HK-2 (cell line): ENCODE measurements at regions not wholly inside any gene's neighbourhood (a gene's known extent, or its start where the extent isn't known, plus 50 kb on each side); places are given as distances from the start of the nearest gene placed in this dataset.

Experiments
- DNase-seq: peaks from one replicate; pipeline ENCODE4 v3.0.0-alpha.2; 2018; ENCODE audit not compliant: unreplicated experiment

- DNase-seq, result no peak
Observed at GRCh38 chr10:78393094-78393493, 359.4 kb downstream of the RPS24 start.

DNA sequence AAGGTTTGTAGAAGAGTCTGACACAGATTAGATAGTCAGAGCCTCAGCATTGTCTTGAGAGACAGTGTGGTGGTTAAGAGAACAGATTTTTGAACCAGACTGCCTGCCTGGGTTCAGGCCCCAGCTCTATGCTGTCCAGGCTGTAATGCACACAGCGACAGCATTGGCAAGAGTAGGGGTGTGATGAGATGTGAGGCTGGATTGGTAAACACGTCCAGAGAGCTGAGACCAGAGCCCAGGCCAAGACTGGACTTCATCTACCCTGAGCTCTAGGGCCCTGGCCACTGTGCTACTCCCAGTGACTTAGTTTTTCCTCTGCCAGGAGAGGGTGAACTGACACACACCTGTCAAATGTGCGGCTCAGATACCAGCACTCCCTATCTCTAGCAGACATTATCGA is 360.4 kb downstream of the RPS24 start:
- DNase-seq, result no peak

DNA sequence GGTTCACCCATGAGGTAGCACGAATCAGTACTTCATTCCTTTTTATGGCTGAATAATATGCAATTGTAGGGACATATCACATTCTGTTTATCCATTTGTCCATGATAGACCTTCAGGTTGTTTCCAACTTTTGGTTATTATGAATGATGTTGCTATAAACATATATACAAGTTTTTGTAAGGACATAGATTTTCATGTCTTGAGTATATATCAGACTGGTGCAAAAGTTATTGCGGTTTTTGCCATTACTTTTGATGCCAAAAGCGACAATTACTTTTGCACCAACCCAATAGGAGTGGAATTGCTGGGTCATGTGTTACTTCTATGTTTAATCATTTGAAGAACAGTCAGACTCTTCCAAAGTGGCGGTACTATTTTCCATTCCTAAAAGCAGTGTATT is 361.5 kb downstream of the RPS24 start:
- DNase-seq, result no peak

DNA sequence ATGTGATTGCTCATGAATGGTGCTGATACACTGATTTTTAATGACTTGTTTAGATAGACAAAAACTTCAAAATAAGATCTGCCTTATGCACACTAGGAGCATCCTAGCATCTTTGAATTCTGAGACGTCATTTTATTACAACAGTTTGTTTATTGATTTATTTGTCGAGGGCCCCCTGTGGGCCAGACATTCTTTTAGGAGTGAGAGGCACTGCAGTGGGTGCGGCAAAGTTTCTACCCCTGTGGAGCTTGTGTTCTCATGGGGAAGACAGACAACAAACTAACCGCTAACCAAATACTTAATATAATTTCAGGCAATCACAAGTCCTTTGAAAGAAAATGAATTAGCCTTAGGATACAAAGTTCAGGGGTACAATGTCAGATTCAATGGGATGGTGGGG is 363.1 kb downstream of the RPS24 start:
- DNase-seq, result no peak

GRCh38 chr10:78397786-78398185 is 364.1 kb downstream of the RPS24 start:
- no peak for DNase-seq

DNA sequence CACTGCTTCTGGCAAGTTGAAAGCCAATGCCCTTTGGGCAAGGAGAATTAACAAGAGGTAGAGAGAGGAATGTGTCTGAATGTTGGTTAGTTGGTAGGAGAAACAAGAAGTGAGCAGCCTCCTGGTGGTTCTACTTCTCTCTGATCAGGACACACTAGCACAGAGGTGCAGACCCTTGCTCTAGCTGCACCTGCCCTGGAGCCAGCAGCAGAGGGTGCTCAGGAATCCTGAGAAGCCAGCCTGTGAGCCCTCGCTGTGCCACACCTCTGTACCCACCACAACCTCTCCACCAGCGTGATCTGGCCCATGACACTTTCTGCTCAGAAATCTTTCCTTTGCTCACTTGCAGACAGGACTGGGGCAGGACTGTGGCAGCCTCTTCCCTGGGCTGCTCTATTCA is 364.7 kb downstream of the RPS24 start:
- no peak for DNase-seq

DNA sequence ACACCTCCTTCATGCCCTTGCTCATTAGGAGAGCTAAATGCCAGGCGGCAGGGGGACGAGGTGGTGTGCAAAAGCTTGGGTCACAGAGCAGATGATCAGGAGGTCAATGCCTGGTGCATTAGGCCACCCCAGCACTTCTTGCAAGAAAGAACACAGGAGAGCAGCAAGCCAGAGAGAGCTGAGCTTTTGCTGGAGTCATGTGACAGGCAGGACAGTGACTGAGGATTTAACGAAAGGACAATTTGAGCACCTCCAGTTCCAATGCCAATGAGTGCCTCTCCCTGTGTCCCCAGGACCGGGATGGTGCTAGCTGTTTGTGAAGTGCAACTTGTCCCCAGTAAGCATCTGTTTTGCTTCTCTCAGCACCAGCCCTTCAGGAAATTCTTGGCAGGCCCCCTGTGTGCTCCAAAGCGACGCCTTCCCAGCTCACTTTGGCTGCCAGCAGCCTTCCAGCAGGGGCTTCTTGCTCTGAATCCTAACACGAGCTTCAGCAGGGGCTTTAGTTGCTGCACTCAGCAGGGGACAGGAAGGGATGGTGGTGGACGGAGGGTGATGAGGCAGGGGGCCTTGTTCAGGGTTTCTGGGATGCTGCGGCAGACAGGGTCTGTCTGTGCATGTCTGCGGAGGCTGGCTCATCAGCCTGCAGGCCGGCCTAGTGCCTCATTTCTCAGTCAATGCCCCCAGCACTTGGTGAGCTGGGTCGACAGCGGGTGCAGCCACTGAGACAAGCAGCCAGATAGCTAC is 368.1 kb downstream of the RPS24 start:
- DNase-seq, result no peak

DNA sequence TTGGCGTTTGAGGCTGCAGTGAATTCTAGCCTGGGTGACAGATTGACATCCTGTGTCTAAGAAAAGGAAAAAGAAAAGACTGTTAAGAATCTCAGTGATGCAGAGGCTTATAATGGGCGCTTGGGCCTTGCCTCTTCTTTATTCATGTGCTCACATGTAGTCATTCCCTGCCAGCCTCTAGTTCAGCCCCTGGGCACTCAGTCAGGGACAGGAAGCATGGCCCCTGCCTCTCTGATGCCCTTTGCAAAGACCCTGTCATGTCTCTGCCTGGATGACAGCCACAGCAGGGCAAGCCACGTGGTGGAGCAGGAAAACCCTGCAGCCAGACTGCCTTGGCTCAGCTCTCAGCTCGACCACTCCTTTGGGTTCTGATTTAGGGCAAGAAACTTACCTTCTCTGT is 368.9 kb downstream of the RPS24 start:
- DNase-seq, result no peak

DNA sequence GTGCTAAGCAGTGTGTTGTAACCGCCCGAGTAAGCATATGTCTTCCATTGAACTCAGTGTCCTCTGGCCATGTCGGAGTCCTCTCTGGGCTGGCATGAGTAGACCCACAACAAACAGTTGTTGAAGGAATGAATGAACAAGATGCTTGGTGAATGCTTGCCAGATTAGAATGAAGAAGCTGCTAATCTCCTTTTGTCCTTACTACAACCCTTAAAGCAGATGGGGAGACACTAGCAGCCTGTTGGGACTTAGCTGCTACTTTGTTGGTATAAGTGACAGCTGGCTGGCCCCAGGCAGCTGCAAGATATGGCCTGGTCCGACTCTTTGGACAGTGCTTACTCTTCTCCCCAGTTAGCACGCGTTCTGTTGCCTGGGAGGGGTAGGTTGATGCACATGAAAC is 370.1 kb downstream of the RPS24 start:
- DNase-seq, result no peak

GRCh38 chr10:78404296-78404695 is 370.6 kb downstream of the RPS24 start:
- DNase-seq, result no peak

- no peak for DNase-seq
Observed at GRCh38 chr10:78405231-78405630, 371.6 kb downstream of the RPS24 start.

- DNase-seq, result no peak
Observed at GRCh38 chr10:78405736-78406135, 372.1 kb downstream of the RPS24 start.

- DNase-seq, result no peak
Observed at GRCh38 chr10:78406648-78407008, 373.0 kb downstream of the RPS24 start.

- DNase-seq, result peak; percentile 65
Observed at GRCh38 chr10:78407009-78407711, 373.5 kb downstream of the RPS24 start.

DNA sequence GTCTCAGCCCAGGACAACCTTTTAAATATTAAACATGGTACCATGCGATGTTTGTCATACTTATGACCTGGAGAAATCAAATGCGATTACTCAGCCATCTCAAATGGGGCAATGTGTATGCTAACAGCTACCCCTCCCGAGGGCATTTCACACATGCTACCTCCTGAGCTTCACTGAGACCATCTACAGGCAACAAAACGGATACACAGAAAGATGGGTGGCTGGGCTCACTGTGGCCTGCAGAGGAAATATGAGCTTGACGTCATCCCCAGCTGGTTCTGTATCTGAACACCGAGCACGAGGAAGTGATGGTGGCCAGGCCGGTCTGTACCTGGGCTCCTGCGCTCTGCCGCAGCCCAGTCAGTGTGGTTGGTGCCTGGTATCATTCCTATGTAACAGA is 374.3 kb downstream of the RPS24 start:
- DNase-seq, result no peak

DNA sequence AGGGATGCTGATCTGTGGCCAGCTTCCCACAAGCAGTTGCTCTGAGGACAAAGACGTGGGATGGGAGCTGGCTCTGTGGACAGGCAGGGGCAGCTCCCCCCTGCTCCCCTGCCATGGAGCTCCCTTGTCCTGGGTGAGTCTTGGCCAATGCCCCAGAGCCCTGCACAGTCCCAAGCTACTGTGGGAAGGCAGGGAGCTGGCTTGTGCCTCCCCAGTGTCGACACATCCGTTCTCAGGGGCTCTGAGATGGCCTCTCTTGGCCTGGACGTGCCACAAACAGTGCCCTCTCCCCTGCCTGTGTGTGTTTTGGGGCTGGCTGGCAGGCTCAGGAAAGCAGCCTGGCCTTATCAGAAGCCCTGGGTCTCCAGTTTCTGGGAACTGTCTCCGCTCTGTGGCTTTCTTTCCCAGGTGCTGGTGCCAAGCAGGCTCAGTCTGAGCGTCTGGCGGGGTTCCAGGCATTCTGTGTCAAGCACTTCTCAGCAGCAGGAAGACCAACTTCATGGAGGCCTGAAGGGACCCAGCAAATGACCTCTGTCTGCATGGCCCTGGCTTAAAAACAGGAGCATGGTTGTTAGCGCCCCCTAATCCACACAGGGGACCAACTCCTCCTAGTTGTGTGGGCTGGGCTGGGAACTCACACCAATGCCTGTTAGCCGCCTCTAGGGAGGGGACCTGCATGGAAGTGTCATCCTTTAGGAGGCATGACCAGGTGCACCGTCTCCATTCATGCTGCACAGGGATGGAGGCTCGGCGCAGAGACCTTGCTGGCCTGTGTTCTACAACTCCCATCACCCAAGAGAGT is 375.2 kb downstream of the RPS24 start:
- no peak for DNase-seq

DNA sequence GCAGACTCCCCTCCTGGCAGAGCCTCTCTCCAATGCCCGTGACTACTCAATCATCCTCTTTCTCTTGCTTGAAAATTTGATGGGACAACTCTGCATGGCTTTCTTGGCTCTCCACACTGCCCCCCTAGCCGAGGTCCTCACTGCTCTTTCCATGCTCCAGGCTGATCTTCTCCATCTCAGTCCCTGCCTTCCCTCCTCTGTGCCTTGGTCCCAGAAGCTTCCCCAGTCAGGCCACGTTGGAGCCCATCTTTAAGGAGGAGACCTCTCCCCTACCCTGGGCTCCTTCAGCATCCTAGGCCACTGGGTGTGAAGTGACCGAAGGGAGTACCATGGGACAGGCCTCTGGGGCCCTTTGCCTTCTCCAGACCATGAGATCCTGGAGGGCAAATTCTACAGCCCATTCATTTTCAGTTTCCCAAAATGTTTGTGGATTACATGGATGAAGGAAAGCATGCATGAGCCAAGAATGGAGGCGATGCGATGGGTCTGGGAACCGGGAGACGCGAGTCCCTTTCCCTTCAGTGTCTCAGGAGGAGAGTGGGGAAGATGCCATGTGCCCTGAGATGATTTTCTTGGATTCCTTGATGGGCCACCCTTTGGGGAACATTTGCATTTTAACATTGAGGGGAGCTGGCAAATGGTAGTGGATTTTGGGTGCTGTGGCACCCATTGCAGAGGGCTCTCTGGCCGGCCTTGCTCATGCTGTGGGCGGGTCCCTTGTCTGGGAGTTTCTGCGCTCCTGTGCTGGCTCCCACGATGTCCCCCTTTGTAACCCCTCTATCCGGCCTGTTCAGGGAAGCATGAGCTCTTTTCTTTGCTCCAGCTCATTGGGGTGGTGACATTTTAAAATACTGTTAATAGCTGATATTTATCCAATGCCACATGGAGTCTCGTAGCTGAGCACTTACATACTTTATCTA is 376.6 kb downstream of the RPS24 start:
- no peak for DNase-seq

DNA sequence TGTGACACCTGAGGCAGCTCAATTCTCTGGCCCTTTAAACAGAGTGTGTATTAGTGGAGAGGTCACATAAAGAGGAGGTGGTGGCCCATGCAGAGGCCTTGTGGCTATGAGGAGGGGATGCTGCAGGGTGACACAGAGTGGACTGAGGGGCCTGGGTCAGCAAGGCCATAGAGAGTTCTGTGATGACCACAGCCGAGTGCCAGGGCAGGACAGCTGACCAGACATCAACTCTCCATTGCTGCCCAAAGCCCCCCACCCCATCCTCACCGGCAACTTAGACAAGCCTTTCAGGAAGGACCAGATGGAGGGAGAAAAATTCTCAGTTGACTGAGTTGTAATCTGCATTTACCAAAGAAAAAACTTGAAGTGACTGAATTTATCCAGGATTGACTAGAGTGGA is 378.1 kb downstream of the RPS24 start:
- DNase-seq, result no peak

DNA sequence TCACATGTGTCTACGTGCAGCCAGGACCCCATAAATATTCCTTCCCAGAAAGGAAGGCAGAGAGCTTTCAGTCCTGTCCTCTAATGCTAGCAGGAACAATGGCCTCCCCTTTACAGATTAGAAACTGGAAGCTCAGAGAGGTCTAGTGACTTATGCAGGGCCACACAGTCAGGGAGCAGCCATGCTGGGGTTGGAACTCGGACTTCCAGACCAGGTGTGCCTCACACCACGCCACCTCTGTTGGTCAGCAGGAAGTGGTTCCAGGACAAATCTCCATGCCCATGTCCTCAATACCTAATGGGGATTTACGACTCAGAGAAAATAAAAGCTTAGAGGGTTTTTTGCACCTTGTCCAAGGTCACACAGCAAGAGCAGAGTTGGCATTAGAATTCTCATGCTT is 378.9 kb downstream of the RPS24 start:
- no peak for DNase-seq

DNA sequence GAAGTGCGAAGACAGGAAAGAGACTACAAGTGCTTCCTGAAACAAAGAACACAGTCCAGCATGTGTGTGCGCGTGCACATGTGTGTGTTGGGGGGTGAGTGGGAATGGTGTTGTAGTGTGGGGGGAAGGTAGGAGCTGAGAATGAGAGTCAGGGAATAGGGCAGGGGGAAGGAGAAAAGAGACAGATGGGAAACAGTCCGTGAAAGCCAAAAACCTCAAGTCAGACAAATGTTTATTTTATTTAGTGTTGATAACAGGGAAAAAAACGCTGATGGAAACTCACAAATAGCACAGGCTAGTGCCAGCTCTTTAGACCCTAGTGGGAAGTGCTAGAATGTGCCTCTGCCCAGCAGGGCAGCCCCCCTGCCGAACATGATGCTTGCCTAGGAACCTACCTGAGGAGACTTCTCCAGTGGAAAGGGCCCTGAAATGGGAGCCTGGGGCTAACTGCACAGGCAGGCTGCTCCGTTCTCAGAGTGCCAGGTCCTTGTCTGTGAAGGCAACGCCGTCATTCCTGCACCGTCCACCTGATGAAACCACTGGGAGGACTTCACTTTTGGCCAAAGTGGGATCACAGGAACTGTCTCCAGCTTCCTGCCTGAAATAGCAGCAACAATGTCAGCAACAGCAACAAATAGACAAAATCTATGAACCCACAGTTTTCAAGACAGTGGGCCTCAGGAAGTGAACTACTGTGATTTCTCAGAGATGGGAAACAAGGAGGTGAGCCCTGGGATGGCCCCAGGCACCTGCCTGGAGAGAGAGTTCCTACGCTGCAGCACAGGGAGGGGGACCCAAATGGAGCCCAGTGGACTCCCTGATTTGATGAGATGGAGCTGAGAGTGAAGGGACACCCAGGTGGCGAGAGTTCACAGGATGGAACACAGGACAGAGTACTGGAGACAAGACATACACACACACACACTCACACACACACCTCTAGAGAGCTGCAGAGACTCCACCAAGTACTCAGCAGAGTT is 379.7 kb downstream of the RPS24 start:
- DNase-seq, result no peak

DNA sequence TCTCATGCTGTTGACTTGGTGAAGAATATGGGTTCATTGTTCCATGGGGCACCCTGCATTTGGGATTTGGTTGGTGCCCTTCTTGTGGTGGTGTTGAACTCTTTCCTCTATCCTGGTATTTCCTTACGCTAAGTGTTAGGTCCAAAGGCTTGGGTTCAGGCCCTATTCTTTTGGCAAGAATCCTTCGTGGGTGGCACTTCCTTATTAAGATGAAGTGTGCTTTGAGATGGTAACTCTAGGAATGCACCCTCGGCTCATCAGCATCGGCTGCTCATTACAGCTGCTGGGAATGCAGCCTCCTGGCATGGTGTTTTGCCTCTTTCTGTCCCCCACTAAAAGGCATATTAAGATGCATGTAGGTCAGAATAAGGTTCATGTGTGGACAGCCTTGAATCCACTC is 380.7 kb downstream of the RPS24 start:
- no peak for DNase-seq
